Limb (tissue), 2 donors: ENCODE measurements at regions not wholly inside any gene's neighbourhood (a gene's known extent, or its start where the extent isn't known, plus 50 kb on each side); places are given as distances from the start of the nearest gene placed in this dataset.

ENCODE experiments used
- DNase-seq, 2 donors: peaks; one replicate each; pipeline ENCODE4 v3.0.0-alpha.2; 2016; ENCODE audit errors: extremely low spot score in 2 of 2

GRCh38 chr3:5270666-5271371 is 83.3 kb downstream of the EDEM1 start:
- no peak for DNase-seq

- DNase-seq = no peak
These were observed 83.8 kb downstream of the EDEM1 start for GRCh38 chr3:5271372-5271683.

GRCh38 chr3:5272387-5272786 is 84.9 kb downstream of the EDEM1 start:
- DNase-seq = no peak

GRCh38 chr3:5274091-5274490 is 86.6 kb downstream of the EDEM1 start:
- DNase-seq = peak; percentile 25 to 30

GRCh38 chr3:5275529-5275928 is 88.0 kb downstream of the EDEM1 start:
- DNase-seq = no peak

GRCh38 chr3:5276934-5277333 is 89.4 kb downstream of the EDEM1 start:
- no peak for DNase-seq

GRCh38 chr3:5277612-5278236 is 90.2 kb downstream of the EDEM1 start:
- no peak for DNase-seq

GRCh38 chr3:5278666-5279065 is 91.2 kb downstream of the EDEM1 start:
- no peak for DNase-seq

GRCh38 chr3:5282703-5283102 is 95.2 kb downstream of the EDEM1 start:
- DNase-seq = no peak

GRCh38 chr3:5285439-5285838 is 97.9 kb downstream of the EDEM1 start:
- no peak for DNase-seq

GRCh38 chr3:5290915-5291314 is 103.4 kb downstream of the EDEM1 start:
- no peak for DNase-seq

- DNase-seq = no peak
These were observed 105.0 kb downstream of the EDEM1 start for GRCh38 chr3:5292512-5292911.

- no peak for DNase-seq
These were observed 105.7 kb downstream of the EDEM1 start for GRCh38 chr3:5293207-5293606.

GRCh38 chr3:5294356-5294755 is 106.8 kb downstream of the EDEM1 start:
- no peak for DNase-seq

GRCh38 chr3:5295191-5295690 is 107.7 kb downstream of the EDEM1 start:
- DNase-seq = no peak

GRCh38 chr3:5296362-5296761 is 108.9 kb downstream of the EDEM1 start:
- DNase-seq = no peak

GRCh38 chr3:5297895-5298294 is 110.4 kb downstream of the EDEM1 start:
- DNase-seq = no peak

- DNase-seq = no peak
These were observed 110.9 kb downstream of the EDEM1 start for GRCh38 chr3:5298453-5298852.

- no peak for DNase-seq
These were observed 111.7 kb downstream of the EDEM1 start for GRCh38 chr3:5299161-5299560.

- no peak for DNase-seq
These were observed 113.1 kb downstream of the EDEM1 start for GRCh38 chr3:5300638-5301037.

GRCh38 chr3:5301651-5302297 is 114.3 kb downstream of the EDEM1 start:
- no peak for DNase-seq

- DNase-seq = no peak
These were observed 115.2 kb downstream of the EDEM1 start for GRCh38 chr3:5302661-5303060.

- DNase-seq = no peak
These were observed 116.7 kb downstream of the EDEM1 start for GRCh38 chr3:5304188-5304587.
